DND-41 (cell line): ENCODE measurements at regions not wholly inside any gene's neighbourhood (a gene's known extent, or its start where the extent isn't known, plus 50 kb on each side); places are given as distances from the start of the nearest gene placed in this dataset.

Experiments
- ATAC-seq: fragments of 200-7000 bp; cut with Tn5 transposase; 3 replicates; pipeline ENCODE4 v1.9.1; 2021; ENCODE audit warnings: low read depth; ENCODE audit not compliant: insufficient read depth
- DNase-seq: peaks from one replicate; pipeline ENCODE4 v3.0.0-alpha.2; 2020
- H2AFZ ChIP-seq: 2 replicates; pipeline ENCODE4 v1.6.0; 2012; ENCODE audit warnings: low read depth, low read length
- H3K27ac ChIP-seq: 2 replicates; pipeline ENCODE4 v1.5.1; 2012; ENCODE audit warnings: low read length, inconsistent platforms
- H3K27me3 ChIP-seq: fragments of 200-600 bp; sonication (generic); 2 replicates; pipeline ENCODE4 v1.6.0; 2012; ENCODE audit warnings: low read length, mild to moderate bottlenecking, inconsistent platforms; ENCODE audit not compliant: insufficient read depth, poor library complexity
- H3K36me3 ChIP-seq: 2 replicates; pipeline ENCODE4 v1.5.1; 2012; ENCODE audit warnings: low read length, inconsistent platforms; ENCODE audit not compliant: insufficient read depth
- H3K4me1 ChIP-seq: 2 replicates; pipeline ENCODE4 v1.5.1; 2012; ENCODE audit warnings: mild to moderate bottlenecking, low read length; ENCODE audit not compliant: insufficient read depth
- H3K4me2 ChIP-seq: 2 replicates; pipeline ENCODE4 v1.6.0; 2012; ENCODE audit warnings: mild to moderate bottlenecking, moderate library complexity, low read length, inconsistent platforms; ENCODE audit not compliant: insufficient read depth
- H3K4me3 ChIP-seq, 2 experiments: fragments of 200-600 bp in 1 of 2; shearing (Covaris generic) in 1 of 2; 2 replicates each; pipeline ENCODE4 v1.5.1; 2012 to 2016; ENCODE audit warnings: inconsistent platforms in 2 of 2, low read length in 2 of 2, mild to moderate bottlenecking in 2 of 2, low read depth in 1 of 2, moderate library complexity in 1 of 2
- H3K79me2 ChIP-seq: 2 replicates; pipeline ENCODE4 v1.6.0; 2012; ENCODE audit warnings: low read length, inconsistent platforms; ENCODE audit not compliant: insufficient read depth
- H3K9ac ChIP-seq: 2 replicates; pipeline ENCODE4 v1.6.0; 2012; ENCODE audit warnings: low read depth, mild to moderate bottlenecking, inconsistent platforms, low read length, moderate library complexity
- H3K9me3 ChIP-seq: 2 replicates; pipeline ENCODE4 v1.5.1; 2012; ENCODE audit warnings: low read length, moderate library complexity, mild to moderate bottlenecking, inconsistent platforms; ENCODE audit not compliant: insufficient read depth, severe bottlenecking
- H4K20me1 ChIP-seq: 2 replicates; pipeline ENCODE4 v1.6.0; 2012; ENCODE audit warnings: low read length; ENCODE audit not compliant: insufficient read depth
- EZH2 ChIP-seq: IDR thresholded peaks from 3 replicates; pipeline ENCODE4 v1.6.1; 2012; ENCODE audit warnings: borderline replicate concordance, low read depth, mild to moderate bottlenecking, moderate library complexity, low read length, inconsistent platforms; ENCODE audit not compliant: severe bottlenecking
- TF ChIP-seq, protein P1 (sequence below): IDR thresholded peaks from 2 replicates; pipeline ENCODE4 v1.5.1; 2012; ENCODE audit warnings: borderline replicate concordance, low read length, moderate library complexity, mild to moderate bottlenecking; ENCODE audit not compliant: poor library complexity, severe bottlenecking; ENCODE audit errors: extremely low read depth

DNA sequence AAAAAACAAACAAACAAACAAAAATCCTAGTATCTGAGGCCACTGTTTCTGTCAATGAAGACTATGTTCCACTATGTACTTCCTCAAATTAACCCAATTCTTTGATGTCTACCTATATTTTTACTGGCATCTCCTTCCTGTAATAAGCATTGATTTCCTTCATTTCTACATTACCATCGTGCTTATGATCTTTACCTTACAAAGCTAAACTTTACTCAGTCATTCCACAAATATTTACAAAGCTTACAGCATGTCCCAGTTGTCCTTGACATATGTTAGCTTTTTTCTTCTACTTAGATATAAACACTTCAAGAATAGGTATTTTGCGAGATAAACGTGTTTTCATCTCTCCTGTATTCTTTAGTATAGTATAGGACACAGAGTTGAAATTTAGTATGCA lies 1090.9 kb downstream of the PCDH9 start:
- H3K4me3 ChIP-seq = no peak overlapping the region
- no peak overlapping the region for H3K27ac ChIP-seq
- DNase-seq (no peak), ATAC-seq (no peak)
- H3K4me1 ChIP-seq = no peaks in the 10 kb centered on the region
- H3K4me2 ChIP-seq = no peak overlapping the region
- no peak overlapping the region for H2AFZ ChIP-seq
- no peak for TF ChIP-seq EZH2
- TF ChIP-seq, protein P1, sequence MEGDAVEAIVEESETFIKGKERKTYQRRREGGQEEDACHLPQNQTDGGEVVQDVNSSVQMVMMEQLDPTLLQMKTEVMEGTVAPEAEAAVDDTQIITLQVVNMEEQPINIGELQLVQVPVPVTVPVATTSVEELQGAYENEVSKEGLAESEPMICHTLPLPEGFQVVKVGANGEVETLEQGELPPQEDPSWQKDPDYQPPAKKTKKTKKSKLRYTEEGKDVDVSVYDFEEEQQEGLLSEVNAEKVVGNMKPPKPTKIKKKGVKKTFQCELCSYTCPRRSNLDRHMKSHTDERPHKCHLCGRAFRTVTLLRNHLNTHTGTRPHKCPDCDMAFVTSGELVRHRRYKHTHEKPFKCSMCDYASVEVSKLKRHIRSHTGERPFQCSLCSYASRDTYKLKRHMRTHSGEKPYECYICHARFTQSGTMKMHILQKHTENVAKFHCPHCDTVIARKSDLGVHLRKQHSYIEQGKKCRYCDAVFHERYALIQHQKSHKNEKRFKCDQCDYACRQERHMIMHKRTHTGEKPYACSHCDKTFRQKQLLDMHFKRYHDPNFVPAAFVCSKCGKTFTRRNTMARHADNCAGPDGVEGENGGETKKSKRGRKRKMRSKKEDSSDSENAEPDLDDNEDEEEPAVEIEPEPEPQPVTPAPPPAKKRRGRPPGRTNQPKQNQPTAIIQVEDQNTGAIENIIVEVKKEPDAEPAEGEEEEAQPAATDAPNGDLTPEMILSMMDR = no peak
- H3K79me2 ChIP-seq = no peaks in the 10 kb centered on the region
- no peaks in the 10 kb centered on the region for H3K27me3 ChIP-seq
- no peaks in the 10 kb centered on the region for H3K9me3 ChIP-seq
- no peaks in the 10 kb centered on the region for H4K20me1 ChIP-seq
- no peak overlapping the region for H3K9ac ChIP-seq
- H3K36me3 ChIP-seq = no peaks in the 10 kb centered on the region

DNA sequence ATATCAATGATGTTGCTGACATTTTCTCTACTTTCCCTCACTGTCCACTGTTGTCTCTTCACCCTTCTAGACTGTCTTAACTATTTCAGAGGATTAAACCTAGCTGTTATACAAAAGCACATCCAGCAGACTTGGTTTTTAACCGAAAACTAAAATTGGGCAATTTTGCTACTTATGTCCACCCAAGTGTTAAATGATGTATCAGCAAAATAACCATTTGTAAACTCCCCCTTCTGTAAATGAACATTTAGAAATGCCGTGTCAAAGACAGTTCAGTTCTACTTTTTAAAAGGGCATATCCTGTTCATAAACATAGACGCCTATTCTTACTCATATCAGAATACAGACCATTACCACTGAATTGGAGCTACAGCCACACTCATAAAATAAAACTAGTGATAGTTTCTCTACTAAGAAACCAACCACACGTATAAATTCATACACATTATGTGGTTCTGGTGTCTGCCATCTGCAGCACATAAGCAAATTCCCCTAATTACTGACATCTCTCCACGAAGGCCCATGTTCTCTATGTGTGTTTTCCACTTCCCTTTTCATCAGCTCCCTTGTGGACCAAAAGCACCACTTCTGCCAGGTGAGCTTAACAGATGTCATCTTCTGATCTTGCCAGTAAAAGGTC lies 1091.8 kb downstream of the PCDH9 start:
- TF ChIP-seq EZH2 = no peak
- TF ChIP-seq, protein P1 = no peak
- Histone ChIP-seq H4K20me1 (no peaks in the 10 kb centered on the region), H3K27ac (no peak overlapping the region), H3K36me3 (no peaks in the 10 kb centered on the region), H3K4me3 (no peak overlapping the region), H3K9me3 (no peaks in the 10 kb centered on the region), H3K27me3 (no peaks in the 10 kb centered on the region), H3K4me1 (no peaks in the 10 kb centered on the region), H3K4me2 (no peak overlapping the region), H2AFZ (no peak overlapping the region), H3K79me2 (no peaks in the 10 kb centered on the region), H3K9ac (no peak overlapping the region)
- ATAC-seq (no peak), DNase-seq (no peak)

DNA sequence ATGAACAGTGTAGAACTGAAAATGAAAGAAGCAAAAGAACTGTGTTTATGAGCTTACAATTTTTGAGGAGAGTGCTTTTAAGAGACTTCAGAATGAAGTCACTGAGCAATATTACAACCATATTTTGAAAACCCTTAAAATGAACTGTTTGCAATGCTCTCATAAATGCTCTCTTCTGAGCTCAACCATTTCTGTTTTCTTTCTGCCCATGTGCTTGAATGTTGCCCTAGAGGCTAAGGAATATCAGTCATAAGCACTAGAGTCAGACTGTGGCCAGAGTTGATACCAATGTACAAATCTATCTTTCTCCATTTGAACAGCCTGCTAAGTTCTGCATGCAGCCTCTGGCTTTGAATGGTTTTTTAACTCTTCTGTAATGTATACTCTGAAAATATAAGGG lies 1092.8 kb downstream of the PCDH9 start:
- Histone ChIP-seq H3K4me3 (no peak overlapping the region), H3K4me1 (no peaks in the 10 kb centered on the region), H3K9me3 (no peaks in the 10 kb centered on the region), H3K27ac (no peak overlapping the region), H3K9ac (no peak overlapping the region), H4K20me1 (no peaks in the 10 kb centered on the region), H2AFZ (no peak overlapping the region), H3K79me2 (no peaks in the 10 kb centered on the region), H3K36me3 (no peaks in the 10 kb centered on the region), H3K4me2 (no peak overlapping the region), H3K27me3 (no peaks in the 10 kb centered on the region)
- no peak for DNase-seq
- no peak for ATAC-seq
- TF ChIP-seq, protein P1 = no peak
- no peak for TF ChIP-seq EZH2
